ENCODE measurements at regions not wholly inside any gene's neighbourhood (a gene's known extent, or its start where the extent isn't known, plus 50 kb on each side); places are given as distances from the start of the nearest gene placed in this dataset.

- Histone ChIP-seq H3K27ac (ENCODE audit: low read depth, low read length) (no peak overlapping the region), H3K56ac (replicated peaks; ENCODE audit: insufficient read length, low read depth, low read length) (no peak overlapping the region), H4K8ac (ENCODE audit: extremely low read depth, insufficient read depth, low read length) (no peak overlapping the region), H4K20me1 (replicated peaks in 1 of 2; ENCODE audit: control insufficient read depth in 1 of 2, insufficient read depth in 2 of 2, low read length in 2 of 2) (no peaks in the 10 kb centered on the region), H2BK20ac (ENCODE audit: low read length) (no peak overlapping the region), H3K14ac (ENCODE audit: insufficient read length) (no peak overlapping the region), H4K91ac (replicated peaks; ENCODE audit: insufficient read length, low read length) (no peak overlapping the region), H2BK5ac (ENCODE audit: low read depth, low read length) (no peak overlapping the region), H3K9ac (replicated peaks in 1 of 4; ENCODE audit: extremely low read depth in 1 of 4, low read depth in 3 of 4, low read length in 3 of 4) (no peak overlapping the region), H4K5ac (ENCODE audit: insufficient read length, low read depth, low read length) (no peak overlapping the region), H2BK120ac (replicated peaks; ENCODE audit: low read depth, low read length) (no peak overlapping the region), H3K23me2 (ENCODE audit: low read depth, low read length) (no peaks in the 10 kb centered on the region), H2BK15ac (ENCODE audit: low read length) (no peak overlapping the region), H3K27me3 (replicated peaks in 1 of 4; ENCODE audit: control insufficient read depth in 3 of 4, extremely low read depth in 1 of 4, insufficient read depth in 3 of 4, low read length in 3 of 4) (no peaks in the 10 kb centered on the region), H3K79me2 (ENCODE audit: control insufficient read depth in 1 of 2, insufficient read depth in 2 of 2, low read length in 2 of 2) (no peaks in the 10 kb centered on the region), H3K4ac (replicated peaks; ENCODE audit: insufficient read length, low read depth, low read length) (no peak overlapping the region), H3K18ac (ENCODE audit: extremely low read depth, low read length) (no peak overlapping the region), H3K9me3 (ENCODE audit: insufficient read depth in 2 of 2, low read depth in 1 of 2, low read length in 1 of 2) (no peaks in the 10 kb centered on the region), H3K23ac (ENCODE audit: insufficient read length) (no peak overlapping the region), H3K4me2 (ENCODE audit: insufficient read depth in 1 of 2, low read depth in 2 of 2, low read length in 2 of 2) (no peak overlapping the region), H2AK5ac (ENCODE audit: low read depth, low read length) (no peak overlapping the region), H2BK12ac (ENCODE audit: low read depth, low read length) (no peak overlapping the region), H3K79me1 (ENCODE audit: low read depth, low read length) (no peaks in the 10 kb centered on the region), H3K36me3 (ENCODE audit: control insufficient read depth in 2 of 4, insufficient read depth in 4 of 4, low read length in 3 of 4) (no peaks in the 10 kb centered on the region), H2AFZ (ENCODE audit: low read length) (no peak overlapping the region; the same call in 1 of the 2 replicates), H3K4me1 (replicated peaks in 1 of 4; ENCODE audit: control insufficient read depth in 3 of 4, insufficient read depth in 4 of 4, low read length in 3 of 4) (no peaks in the 10 kb centered on the region; a peak in 1 of 7 replicates), H3K4me3 (ENCODE audit: extremely low read depth in 1 of 4, insufficient read depth in 2 of 4, low read depth in 3 of 4, low read length in 4 of 4) (no peak overlapping the region)
- ChIA-PET POLR2A (ENCODE audit: partially characterized antibody) (no interaction called here), CTCF (ENCODE audit: partially characterized antibody) (interaction anchor here (1.0 to 1.3 kb wide), 4 partner anchors 10 to 72 kb away, joined by 3 read pairs; no protein-coding TSS in a partner anchor)
- 85% methylated on average over 6 of the region's 6 CpGs; no CpG with 5 or more reads in 1 of the 2 experiments for WGBS, 2 experiments (ENCODE audit: extremely low coverage in 1 of 2, insufficient coverage in 1 of 2, insufficient read length in 1 of 2, insufficient replicate concordance in 2 of 2, low coverage in 1 of 2, low lambda C conversion rate in 2 of 2, missing lambda C conversion rate in 1 of 2)
- DNase-seq (ENCODE audit: low read depth in 1 of 2, low spot score in 2 of 2) (peak in 1 of 2 experiments; percentile 33), FAIRE-seq (no peak)
- TF ChIP-seq BRCA1 (IDR thresholded peaks at IDR 0.05; ENCODE audit: low read depth, low read length), result no peak
- no peak for TF ChIP-seq TBP (IDR thresholded peaks at IDR 0.05; ENCODE audit: low read depth, low read length)
- TF ChIP-seq CBX8 (IDR thresholded peaks at IDR 0.05; ENCODE audit: borderline replicate concordance, low read depth, low read length), result no peak
- TF ChIP-seq NRF1 (IDR thresholded peaks at IDR 0.05; ENCODE audit: low read depth, low read length), result no peak
- TF ChIP-seq, protein P1, sequence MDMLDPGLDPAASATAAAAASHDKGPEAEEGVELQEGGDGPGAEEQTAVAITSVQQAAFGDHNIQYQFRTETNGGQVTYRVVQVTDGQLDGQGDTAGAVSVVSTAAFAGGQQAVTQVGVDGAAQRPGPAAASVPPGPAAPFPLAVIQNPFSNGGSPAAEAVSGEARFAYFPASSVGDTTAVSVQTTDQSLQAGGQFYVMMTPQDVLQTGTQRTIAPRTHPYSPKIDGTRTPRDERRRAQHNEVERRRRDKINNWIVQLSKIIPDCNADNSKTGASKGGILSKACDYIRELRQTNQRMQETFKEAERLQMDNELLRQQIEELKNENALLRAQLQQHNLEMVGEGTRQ (IDR thresholded peaks at IDR 0.05; ENCODE audit: low read length), result no peak
- TF ChIP-seq YY1 (IDR thresholded peaks at IDR 0.05; ENCODE audit: low read depth, low read length), result no peak
- TF ChIP-seq, protein P2, sequence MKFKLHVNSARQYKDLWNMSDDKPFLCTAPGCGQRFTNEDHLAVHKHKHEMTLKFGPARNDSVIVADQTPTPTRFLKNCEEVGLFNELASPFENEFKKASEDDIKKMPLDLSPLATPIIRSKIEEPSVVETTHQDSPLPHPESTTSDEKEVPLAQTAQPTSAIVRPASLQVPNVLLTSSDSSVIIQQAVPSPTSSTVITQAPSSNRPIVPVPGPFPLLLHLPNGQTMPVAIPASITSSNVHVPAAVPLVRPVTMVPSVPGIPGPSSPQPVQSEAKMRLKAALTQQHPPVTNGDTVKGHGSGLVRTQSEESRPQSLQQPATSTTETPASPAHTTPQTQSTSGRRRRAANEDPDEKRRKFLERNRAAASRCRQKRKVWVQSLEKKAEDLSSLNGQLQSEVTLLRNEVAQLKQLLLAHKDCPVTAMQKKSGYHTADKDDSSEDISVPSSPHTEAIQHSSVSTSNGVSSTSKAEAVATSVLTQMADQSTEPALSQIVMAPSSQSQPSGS (IDR thresholded peaks at IDR 0.05; ENCODE audit: low read length), result no peak
- no peak for TF ChIP-seq ZNF274 (IDR thresholded peaks at IDR 0.05; ENCODE audit: borderline replicate concordance, extremely low read depth, low read length)
- TF ChIP-seq TCF12 (IDR thresholded peaks at IDR 0.05; ENCODE audit: low read depth, low read length), result no peak
- no peak for TF ChIP-seq RXRA (IDR thresholded peaks at IDR 0.05; ENCODE audit: insufficient read depth, low read depth, low read length)
- TF ChIP-seq ATF3 (IDR thresholded peaks at IDR 0.05; ENCODE audit: insufficient read depth, low read depth, low read length), result no peak
- no peak for TF ChIP-seq JUN (IDR thresholded peaks at IDR 0.05; ENCODE audit: low read depth, low read length)
These were observed 254.9 kb downstream of the SKAP2 start for GRCh38 chr7:26609532-26609931.
